Ascending aorta (tissue), 2 donors: ENCODE measurements at regions not wholly inside any gene's neighbourhood (a gene's known extent, or its start where the extent isn't known, plus 50 kb on each side); places are given as distances from the start of the nearest gene placed in this dataset.

Experiments used
- DNase-seq, 2 donors: peaks; one replicate each; pipeline ENCODE4 v3.0.0-alpha.2; 2019; ENCODE audit warnings: low spot score in 2 of 2
- H3K27ac ChIP-seq, 2 donors: fragments of 200-600 bp; sonication (generic); one replicate each; pipeline ENCODE4 v1.5.1; 2016 to 2017; ENCODE audit warnings: mild to moderate bottlenecking in 1 of 2
- H3K27me3 ChIP-seq: fragments of 200-600 bp; sonication (generic); one replicate; pipeline ENCODE4 v1.5.1; 2017
- H3K36me3 ChIP-seq, 2 donors: fragments of 200-600 bp; sonication (generic); one replicate each; pipeline ENCODE4 v1.5.1; 2016
- H3K4me1 ChIP-seq, 2 donors: fragments of 200-600 bp; sonication (generic); one replicate each; pipeline ENCODE4 v1.5.1; 2016 to 2017; ENCODE audit warnings: mild to moderate bottlenecking in 1 of 2
- H3K4me3 ChIP-seq, 2 donors: fragments of 200-600 bp; sonication (generic); one replicate each; pipeline ENCODE4 v1.5.1; 2016 to 2017; ENCODE audit warnings: mild to moderate bottlenecking in 1 of 2
- H3K9me3 ChIP-seq, 2 donors: fragments of 200-600 bp; sonication (generic); one replicate each; pipeline ENCODE4 v1.5.1; 2016
- intact Hi-C: fragments of 100-400 bp; cut with DNase I; formaldehyde crosslinking; loops from one replicate; pipeline ENCODE4 v1.15.1; 2023
- TF ChIP-seq, protein P1 (sequence below), 3 experiments: fragments of 200-600 bp in 2 of 3; fragments of 450-650 bp in 1 of 3; sonication (generic) in 2 of 3; IDR thresholded peaks; one replicate each; pipeline ENCODE4 v1.5.1; 2016 to 2019; ENCODE audit warnings: antibody characterized with exemption in 3 of 3, mild to moderate bottlenecking in 1 of 3, moderate library complexity in 1 of 3

GRCh38 chr10:131620314-131620713 is 280.5 kb upstream of the PPP2R2D start:
- Histone ChIP-seq H3K27ac (no peak overlapping the region), H3K4me3 (no peak overlapping the region), H3K4me1 (no peaks in the 10 kb centered on the region), H3K36me3 (no peaks in the 10 kb centered on the region), H3K9me3 (no peaks in the 10 kb centered on the region), H3K27me3 (no peaks in the 10 kb centered on the region)
- intact Hi-C loops = no loop called here
- TF ChIP-seq, protein P1, sequence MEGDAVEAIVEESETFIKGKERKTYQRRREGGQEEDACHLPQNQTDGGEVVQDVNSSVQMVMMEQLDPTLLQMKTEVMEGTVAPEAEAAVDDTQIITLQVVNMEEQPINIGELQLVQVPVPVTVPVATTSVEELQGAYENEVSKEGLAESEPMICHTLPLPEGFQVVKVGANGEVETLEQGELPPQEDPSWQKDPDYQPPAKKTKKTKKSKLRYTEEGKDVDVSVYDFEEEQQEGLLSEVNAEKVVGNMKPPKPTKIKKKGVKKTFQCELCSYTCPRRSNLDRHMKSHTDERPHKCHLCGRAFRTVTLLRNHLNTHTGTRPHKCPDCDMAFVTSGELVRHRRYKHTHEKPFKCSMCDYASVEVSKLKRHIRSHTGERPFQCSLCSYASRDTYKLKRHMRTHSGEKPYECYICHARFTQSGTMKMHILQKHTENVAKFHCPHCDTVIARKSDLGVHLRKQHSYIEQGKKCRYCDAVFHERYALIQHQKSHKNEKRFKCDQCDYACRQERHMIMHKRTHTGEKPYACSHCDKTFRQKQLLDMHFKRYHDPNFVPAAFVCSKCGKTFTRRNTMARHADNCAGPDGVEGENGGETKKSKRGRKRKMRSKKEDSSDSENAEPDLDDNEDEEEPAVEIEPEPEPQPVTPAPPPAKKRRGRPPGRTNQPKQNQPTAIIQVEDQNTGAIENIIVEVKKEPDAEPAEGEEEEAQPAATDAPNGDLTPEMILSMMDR (IDR thresholded peaks at IDR 0.05) = no peak
- no peak for DNase-seq

- Histone ChIP-seq H3K4me1 (no peaks in the 10 kb centered on the region), H3K27ac (no peak overlapping the region), H3K27me3 (no peaks in the 10 kb centered on the region), H3K36me3 (no peaks in the 10 kb centered on the region), H3K4me3 (no peak overlapping the region), H3K9me3 (no peaks in the 10 kb centered on the region)
- intact Hi-C loops = no loop called here
- no peak for DNase-seq
- TF ChIP-seq, protein P1 (IDR thresholded peaks at IDR 0.05) = no peak
Measured at GRCh38 chr10:131620904-131621303, 279.9 kb upstream of the PPP2R2D start.

GRCh38 chr10:131621784-131622624 is 278.8 kb upstream of the PPP2R2D start:
- TF ChIP-seq, protein P1 (IDR thresholded peaks at IDR 0.05) = no peak
- Histone ChIP-seq H3K4me3 (no peak overlapping the region), H3K36me3 (no peaks in the 10 kb centered on the region), H3K27ac (no peak overlapping the region), H3K27me3 (no peaks in the 10 kb centered on the region), H3K9me3 (no peaks in the 10 kb centered on the region), H3K4me1 (no peaks in the 10 kb centered on the region)
- intact Hi-C loops = no loop called here
- DNase-seq = no peak

GRCh38 chr10:131625041-131625440 is 275.8 kb upstream of the PPP2R2D start:
- H3K36me3 ChIP-seq = no peaks in the 10 kb centered on the region
- TF ChIP-seq, protein P1 (IDR thresholded peaks at IDR 0.05) = no peak
- no peak for DNase-seq

GRCh38 chr10:131626274-131626673 is 274.5 kb upstream of the PPP2R2D start:
- Histone ChIP-seq H3K9me3 (no peaks in the 10 kb centered on the region), H3K4me1 (no peaks in the 10 kb centered on the region), H3K36me3 (no peaks in the 10 kb centered on the region), H3K27ac (no peak overlapping the region), H3K27me3 (no peaks in the 10 kb centered on the region), H3K4me3 (no peak overlapping the region)
- intact Hi-C loops = no loop called here
- no peak for DNase-seq
- TF ChIP-seq, protein P1 (IDR thresholded peaks at IDR 0.05) = no peak

More at GRCh38 chr10:131625041-131625440, 275.8 kb upstream of the PPP2R2D start:
- Histone ChIP-seq H3K27ac (no peak overlapping the region), H3K4me1 (no peaks in the 10 kb centered on the region), H3K4me3 (no peak overlapping the region), H3K9me3 (no peaks in the 10 kb centered on the region), H3K27me3 (no peaks in the 10 kb centered on the region)
- intact Hi-C loops = no loop called here
